GM19452 (cell line): ENCODE measurements at regions not wholly inside any gene's neighbourhood (a gene's known extent, or its start where the extent isn't known, plus 50 kb on each side); places are given as distances from the start of the nearest gene placed in this dataset.
"Not testable (repeated sequence)": the region's sequence is repeated elsewhere in the genome, so short reads cannot be mapped to it uniquely, and the experiment has no call there.

Experiments used
- ATAC-seq: cut with Tn5 transposase; IDR thresholded peaks from one replicate; pipeline ENCODE4 v1.9.1; 2021; ENCODE audit not compliant: unreplicated experiment

DNA sequence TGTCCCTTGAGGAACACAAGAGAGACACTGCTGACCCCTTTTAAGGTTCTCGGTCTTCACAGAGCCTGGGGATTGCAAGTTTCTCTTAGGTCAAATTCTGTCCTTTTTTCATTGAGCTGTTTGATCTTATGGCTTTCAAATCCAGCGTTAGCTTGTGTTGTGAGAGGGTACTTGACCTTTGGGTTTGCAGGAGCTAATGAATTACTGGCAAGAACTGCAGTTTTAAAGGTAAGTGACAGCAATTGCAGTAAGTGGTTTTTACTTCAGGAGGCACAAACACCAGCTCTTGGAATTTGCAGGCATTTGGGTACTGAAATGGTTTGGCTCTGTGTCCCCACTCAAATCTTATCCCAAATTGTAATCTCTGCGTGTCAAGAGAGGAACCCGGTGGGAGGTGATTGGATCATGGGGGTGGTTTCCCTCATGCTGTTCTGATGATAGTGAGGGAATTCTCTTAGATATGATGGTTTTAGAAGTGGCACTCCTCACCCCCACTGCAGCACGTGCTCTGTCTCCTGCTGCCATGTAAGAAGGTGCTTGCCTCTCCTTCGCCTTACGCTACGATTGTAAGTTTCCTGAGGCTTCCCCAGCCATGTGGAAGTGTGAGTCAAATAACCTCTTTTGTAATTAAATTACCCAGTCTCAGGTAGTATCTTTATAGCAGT, 134.5 kb upstream of the LYPLAL1 start:
- ATAC-seq = no peak

DNA sequence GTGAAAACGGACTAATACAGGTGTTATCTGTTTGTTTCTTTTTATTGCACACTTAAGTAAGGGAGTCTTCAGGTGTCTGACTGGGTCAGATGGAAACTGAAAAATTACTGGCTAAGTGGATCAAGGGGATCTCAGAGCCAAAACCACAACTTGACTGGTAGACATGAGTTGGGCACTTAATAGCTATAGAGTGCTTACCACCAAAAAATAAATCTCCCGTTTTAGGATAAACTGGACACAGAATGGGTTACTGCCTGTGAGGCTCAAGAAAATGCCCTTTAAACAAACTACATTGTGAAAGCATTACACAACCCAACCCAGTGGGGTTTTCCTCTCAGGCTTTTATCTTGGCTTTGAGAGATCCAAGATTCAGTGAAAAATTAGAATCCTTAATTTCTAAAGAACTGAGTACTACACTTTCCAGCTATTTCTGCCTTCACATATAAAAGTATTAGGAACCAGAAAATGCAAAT, 134.0 kb upstream of the LYPLAL1 start:
- no peak for ATAC-seq

DNA sequence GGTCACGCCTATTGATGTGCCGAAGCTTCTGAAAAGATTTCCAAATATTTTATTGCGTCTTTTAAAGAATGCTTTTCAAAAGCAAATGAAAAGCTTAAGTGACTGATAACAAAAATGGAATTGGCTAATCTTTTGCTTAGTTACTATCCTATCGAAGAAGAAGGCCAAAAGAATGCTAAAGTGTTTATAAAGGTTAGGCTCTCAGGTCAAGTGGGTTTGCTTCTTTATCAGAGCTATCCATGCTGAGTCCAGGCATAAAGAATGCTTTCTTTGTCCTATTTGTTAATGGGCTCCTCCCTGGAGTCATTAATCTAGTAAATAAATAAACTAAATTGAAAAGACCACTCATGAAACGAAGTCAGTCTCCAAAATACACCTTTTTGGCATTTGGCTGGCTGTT, 133.4 kb upstream of the LYPLAL1 start:
- ATAC-seq = no peak

DNA sequence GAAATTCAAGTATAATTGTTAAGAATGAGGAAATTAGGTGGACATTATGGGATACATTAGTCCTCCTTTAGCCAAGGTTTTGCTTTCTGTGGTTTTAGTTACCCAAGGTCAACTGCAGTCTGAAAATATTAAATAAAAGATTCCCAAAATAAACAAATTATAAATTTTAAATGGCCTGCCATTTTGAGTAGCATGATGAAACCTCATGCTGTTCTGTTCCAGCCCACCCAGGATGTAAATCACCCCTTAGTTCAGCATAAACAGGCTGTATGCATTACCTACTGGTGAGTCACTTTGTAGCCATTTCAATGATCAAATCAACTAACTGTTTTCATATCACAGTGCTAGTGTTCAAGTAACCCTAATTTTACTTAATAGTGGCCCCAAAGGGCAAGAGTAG, 132.5 kb upstream of the LYPLAL1 start:
- no peak for ATAC-seq

DNA sequence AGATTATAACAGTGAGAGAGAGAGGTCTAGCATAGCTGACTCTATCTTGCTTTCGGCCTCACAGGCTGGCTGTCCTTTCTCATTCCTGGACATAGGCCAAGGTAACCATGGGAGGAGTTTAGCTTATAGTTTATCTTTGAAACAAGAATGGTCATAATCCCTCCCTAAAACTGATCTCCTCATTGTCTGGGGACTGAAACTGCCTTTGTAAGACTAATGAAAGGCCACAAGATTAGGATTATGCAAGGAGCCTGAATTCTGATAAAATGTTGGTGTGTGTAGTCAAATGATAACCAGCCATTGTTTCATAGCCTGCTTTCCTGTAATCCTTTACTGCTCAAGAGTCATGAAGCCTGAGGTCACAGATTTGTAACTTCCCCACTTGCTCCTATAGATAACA, 131.9 kb upstream of the LYPLAL1 start:
- no peak for ATAC-seq

DNA sequence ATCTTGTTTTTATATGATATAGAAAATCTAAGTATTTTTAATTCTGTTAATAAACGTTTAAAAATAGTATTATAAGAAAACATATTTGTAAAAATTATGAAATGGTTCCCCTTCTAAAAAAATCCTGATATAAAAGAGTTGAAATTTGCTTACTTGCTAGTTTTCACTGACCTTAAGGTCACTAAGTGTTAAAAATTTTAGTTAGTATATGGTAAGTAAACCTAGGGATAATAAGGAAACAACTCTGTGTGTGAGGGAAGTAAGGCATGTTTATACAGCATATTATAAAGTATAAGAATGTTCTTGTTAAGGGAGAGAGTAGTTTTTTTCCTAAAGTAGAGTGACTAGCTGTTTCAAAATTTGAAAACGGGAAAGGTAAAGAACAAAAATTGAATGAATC, 130.9 kb upstream of the LYPLAL1 start:
- no peak for ATAC-seq

DNA sequence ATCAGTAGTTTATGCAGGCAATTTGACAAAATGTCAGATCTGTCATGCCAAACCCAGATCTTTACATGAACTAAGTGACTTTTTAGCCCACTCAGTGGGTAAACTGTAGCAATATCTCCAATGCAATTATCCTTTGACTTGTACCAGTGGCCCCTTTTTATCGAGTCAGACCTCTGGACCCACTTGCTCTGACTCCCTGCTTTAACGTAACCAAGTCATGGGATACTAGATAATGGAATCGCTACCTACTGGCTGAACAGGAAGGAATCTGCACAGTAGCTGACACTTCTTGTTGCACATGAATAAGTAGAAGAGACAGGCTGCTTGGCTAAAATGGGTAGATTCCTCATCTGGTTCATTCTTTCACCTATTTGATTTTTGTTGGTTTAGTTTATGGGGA, 128.4 kb upstream of the LYPLAL1 start:
- ATAC-seq = no peak

DNA sequence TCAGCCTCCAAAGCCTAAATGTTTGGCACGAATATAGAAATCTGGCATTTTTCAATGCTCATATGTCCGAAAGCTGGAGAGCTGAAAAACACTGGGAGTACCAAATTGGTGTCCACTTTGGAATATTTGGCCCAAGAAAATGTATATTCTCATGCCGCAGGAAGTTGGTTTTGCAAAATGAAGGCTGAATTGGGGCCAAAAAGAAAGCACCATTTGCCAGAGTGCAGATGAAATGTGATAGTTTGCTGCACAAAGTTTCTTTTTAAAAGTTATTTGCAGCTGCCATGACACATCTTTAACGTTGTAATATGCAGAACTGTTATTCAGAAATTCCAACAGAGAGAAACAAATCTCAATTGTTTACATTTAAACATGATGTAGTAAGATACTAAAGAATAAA, 124.2 kb upstream of the LYPLAL1 start:
- no peak for ATAC-seq

DNA sequence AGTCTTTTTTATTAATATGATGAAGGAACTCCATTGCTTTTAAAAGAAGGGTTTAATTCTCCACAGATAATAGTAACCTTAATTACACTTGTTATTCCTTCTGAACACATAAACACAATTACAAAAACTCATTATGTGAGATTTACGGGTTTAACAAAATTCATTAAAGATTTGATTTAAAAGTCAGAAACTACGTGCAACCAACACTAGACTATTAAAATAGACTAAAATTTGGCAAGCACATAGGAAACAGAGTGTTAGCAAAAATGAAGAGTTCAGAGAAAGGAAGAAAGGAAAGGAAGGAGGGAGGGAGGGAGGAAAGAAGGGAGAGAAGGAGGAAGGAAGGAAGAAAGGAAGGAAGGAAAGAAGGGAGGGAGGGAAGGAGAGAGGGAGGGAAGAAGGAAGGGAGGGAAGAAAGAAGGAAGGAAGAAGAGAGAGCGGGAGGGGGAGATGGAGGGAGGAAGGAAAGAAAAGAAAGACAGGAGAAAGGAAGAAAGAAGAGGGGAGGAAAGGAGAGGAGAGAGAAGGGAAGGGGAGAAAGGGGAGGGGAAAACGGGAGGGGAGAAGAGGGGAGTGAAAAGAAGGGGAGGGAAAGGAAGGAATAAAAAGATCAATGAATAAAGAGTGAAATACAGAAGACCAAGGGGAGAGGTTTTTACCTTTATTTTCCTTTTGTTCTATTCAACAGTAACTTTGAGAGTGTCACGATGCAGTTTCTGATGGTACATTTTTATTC, 123.4 kb upstream of the LYPLAL1 start:
- ATAC-seq = no peak

DNA sequence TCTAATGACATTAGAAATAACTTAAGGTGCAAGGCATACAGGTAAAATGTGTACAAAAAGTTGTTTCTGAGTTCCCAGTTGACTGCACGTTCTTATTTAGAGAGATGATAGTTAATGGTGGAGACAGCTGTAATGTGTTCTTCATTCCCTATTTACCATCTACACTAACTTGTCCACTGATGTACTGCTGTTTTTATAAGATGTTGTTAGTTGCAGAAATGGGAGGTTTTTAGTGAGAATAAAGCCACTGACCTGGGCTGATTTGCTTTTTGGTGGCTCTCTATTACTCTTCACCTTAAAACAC, 122.9 kb upstream of the LYPLAL1 start:
- ATAC-seq = no peak

DNA sequence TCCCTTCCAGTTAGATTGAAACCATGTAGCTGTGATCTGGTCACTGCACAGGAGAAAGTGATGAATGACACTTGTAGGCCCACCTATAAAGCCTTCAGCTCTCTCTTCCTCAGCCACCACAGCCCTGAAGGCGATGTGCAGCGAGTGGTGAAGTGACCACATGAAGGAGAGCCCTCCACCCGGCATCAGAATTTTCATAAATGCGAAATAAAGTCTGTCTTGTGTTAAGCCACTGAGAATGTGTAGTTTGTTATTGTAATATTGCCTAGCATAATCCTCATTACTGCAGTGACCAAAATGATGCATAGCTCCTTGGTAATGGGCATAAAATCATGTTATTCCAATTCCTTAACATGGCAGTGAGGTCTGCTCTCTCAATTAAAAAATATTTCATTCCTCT, 122.1 kb upstream of the LYPLAL1 start:
- ATAC-seq = no peak

DNA sequence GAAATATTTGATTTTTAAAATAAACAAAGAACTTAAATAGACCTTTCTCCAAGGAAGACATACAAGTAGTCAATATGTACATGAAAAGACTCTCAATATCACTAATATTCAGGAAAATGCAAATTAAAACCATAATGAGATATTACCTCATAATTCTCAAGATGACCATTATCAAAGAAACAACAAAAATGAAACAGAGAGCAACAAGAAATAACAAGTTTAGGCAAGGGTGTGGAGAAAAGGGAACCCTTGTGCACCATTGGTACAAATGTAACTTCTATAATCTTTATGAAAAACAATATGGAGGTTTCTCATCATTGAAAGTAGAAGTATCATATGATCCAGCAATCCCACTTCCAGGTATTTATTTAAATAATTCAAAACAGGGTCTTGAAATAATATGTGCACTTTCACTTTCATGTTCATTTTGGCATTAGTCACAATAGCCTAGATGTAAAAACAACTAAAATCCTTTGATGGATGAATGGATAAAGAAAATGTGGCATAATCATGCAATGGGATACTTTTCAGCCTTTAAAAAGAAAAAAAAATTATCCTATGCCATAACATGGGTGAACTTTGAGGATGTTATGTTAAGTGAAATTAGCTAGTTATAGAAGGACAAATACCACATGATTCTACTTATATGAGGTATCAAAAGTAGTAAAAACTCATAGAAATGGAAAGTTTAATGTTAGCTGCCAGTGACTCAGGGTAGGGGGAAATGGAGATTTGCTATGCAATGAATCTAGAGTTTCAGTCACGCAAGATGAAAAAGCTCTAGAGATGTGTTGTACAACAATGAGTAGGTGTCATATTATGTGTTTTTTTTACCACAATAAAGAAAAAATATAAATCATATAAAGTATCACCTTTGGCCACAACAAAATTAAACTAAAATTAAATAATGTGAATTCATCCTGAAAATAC, 114.5 kb upstream of the LYPLAL1 start:
- no peak for ATAC-seq

DNA sequence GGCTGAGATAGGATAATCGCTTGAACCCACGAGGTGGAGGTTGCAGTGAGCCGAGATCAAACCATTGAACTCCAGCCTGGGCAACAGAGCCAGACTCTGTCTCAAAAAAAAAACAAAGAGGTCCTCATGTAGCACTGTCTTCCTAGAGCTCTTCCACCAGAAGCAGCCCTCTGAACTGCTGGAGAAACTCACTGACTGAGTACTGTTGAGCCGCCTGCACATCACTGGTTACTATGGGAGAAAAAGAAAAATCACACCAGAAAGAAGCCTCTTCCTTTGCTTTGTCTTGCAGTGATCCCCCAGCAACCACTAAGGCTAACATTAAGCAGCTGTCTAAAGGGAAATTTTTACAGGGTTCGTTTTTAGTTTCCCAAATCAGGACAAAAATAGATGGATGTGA, 112.9 kb upstream of the LYPLAL1 start:
- no peak for ATAC-seq

DNA sequence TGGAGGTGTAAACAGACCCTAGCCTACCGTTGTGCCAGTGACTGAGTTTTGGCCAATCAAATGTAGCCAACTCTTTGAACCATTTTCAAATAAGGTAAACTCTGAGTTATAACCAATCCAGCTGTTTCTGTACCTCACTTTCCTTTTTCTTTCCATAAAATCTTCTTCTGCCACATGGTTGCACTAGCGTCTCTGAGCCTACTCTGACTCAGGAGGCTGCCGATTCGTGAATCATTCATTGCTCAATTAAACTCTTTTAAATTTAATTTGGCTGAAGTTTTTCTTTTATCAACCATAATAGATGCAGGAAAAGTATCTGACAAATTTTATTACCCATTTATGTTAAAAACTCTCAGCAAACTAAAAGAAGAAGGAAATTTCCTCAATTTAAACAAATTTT, 111.5 kb upstream of the LYPLAL1 start:
- ATAC-seq = no peak

DNA sequence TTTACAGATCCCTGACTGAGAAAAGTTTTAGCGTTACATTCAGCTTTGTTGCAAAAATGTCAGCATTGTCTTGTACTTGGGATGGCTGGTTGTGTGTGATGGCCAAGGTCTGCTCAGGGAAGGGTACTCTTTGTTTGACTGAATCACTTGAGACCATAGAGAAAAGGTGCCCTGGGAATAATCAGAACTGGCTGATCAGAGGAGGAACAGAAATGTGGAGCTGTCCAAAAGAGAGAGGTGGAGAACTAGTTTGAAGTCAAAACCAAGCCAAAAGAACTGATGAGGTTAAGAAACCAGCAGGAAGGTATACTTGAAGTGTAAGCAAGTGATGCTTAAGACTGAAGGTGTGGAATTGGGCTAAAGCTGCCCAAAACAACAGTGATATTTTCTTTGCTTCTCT, 107.6 kb upstream of the LYPLAL1 start:
- ATAC-seq = no peak

DNA sequence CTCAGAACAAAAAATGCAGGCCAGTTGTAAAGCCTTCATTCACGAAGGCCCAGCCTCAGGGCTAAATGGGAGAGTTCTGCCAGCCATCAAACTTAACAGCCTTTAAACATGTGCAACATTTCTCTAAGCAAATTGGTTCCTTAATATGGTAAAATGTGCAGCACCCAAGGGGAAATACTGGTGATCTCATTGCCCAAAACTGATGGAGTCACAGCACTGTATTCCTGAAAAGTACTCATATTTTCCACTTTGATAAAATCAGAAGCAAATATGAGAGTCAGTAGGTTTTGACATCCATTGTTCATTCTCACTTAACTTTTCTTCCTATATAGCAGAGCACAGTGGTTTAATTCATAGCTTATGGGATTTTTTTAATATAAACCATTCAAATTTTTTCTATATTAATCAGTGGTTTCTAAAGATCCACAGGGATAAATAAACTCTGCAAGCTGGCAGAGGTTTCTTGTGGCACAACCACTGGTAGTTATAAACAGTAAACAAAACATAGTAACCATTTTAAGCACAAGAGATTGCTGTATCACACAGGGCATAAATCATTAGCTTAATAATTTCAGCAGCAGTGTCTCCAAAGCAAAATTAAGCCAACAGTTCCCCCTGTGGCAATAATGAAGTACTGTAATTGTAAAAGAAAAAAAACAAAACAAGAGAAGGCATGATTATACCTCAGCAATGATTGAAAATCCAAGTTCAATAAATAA, 106.9 kb upstream of the LYPLAL1 start:
- no peak for ATAC-seq

DNA sequence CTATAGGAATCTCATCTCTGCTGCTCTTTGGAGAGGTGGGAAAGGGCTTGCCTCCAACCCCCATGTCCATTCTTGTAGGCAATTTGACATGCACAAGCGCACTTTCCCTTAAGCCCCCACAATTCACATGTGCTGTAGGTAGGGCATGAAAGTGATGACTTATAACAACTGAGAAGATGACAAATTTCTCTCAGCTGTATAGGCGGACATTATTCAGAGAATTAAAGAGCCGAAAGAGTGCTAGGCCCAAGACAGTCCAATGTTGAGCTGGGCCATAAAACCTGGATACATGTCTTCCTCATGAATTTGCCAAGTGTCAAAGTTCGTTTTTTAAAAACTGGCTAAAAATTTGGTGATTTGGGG, 106.3 kb upstream of the LYPLAL1 start:
- ATAC-seq = no peak

DNA sequence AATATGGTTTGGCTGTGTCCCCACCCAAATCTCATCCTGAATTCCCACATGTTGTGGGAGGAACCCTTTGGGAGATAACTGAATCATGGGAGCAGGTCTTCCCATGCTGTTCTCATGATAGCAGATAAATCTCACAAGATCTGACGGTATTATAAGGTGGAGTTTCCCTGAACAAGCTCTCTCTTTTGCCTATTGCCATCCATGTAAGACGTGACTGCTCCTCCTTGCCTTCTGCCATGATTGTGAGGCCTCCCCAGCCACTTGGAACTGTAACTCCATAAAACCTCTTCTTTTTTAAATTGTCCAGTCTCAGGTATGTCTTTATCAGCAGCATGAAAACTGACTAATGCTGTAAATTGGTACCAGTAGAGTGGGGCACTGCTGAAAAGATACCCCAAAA, 103.3 kb upstream of the LYPLAL1 start:
- not testable (repeated sequence) for ATAC-seq

DNA sequence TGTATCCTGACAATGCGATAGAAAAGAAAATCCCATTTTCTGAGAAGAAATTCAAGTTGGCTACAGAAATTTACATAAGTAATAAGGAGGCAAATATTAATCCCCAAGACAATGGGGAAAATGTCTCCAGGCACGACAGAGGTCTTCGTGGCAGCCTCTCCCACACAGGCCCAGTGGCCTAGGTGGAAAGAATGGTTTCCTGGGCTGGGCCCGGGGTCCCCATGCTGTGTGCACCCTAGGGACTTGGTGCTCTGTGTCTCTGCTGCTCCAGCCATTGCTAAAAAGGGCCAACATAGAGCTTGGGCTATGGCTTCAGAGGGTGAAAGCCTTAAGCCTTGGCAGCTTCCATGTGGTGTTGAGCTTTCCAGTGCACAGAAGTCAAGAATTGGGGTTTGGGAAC, 102.5 kb upstream of the LYPLAL1 start:
- no peak for ATAC-seq

DNA sequence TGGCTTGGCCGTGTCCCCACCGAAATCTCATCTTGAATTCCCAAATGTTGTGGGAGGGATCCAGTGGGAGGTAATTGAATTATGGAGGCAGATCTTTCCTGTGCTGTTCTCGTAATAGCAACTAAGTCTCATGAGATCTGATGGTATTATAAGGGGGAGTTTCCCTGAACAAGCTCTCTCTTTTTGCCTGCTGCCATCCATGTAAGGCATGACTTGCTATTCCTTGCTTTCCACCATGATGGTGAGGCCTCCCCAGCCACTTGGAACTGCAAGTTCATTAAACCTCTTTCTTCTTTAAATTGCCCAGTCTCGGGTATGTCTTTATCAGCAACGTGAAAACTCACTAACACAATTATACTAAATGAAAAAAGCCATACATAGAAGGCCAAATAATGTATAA, 101.3 kb upstream of the LYPLAL1 start:
- ATAC-seq = no peak

DNA sequence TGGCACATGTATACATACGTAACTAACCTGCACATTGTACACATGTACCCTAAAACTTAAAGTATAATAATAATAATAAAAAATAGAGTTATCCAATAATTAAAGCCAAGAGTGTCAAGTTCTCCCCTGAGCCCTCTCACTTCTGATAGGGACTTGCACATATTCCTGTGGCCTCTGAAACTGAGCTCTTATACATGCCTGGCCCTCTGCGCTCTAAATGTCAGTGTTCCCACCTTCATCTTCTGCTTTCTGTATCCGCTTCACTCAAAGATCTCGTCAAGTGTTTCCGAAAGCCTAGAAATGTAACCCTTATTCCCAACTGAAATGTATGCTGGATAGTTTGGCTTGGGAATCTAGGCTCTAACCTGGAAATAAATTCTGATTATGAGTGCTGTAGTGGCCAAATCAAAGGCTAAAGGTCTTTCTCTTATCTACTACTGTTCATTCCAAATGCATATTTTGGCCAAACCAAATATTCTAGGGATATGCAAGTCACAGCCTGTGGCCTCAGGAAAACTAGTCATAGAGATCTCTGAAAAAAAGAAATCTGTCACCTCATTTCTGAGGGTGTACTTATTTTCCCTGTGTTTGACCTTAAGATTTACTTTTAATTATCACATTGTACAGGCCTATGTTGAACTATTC, 99.5 kb upstream of the LYPLAL1 start:
- ATAC-seq = no peak
